Fibroblast of pulmonary artery (primary cell): ENCODE measurements at regions not wholly inside any gene's neighbourhood (a gene's known extent, or its start where the extent isn't known, plus 50 kb on each side); places are given as distances from the start of the nearest gene placed in this dataset.

ENCODE experiments used
- DNase-seq: peaks from one replicate; pipeline ENCODE4 v3.0.0-alpha.2; 2010; ENCODE audit warnings: low read depth
- H3K4me3 ChIP-seq: replicated peaks from 2 replicates; pipeline ENCODE4 v1.5.1; 2011; ENCODE audit warnings: low read depth, mild to moderate bottlenecking, control low read depth, low read length, moderate library complexity
- TF ChIP-seq, protein P1 (sequence below): IDR thresholded peaks from 2 replicates; pipeline ENCODE4 v1.5.1; 2011; ENCODE audit warnings: mild to moderate bottlenecking, control low read depth, low read length, inconsistent platforms; ENCODE audit errors: missing control alignments

DNA sequence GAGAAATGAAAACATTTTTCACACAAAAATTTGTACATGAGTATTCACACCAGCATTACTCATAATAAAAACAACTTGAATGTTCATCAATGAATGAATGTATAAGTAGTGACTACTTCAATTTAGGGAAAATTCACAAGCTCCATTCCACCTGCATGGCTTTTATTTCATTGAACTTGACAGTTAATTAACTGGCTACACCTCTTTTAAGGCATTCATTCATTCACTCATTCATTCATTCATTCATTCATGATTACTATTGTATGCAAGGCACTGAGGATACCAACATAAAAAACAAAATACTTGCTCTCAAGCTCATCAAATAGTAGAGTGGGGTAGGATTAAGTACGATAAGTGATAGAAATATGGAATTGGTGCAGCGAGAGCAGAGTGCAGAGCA is 198.3 kb upstream of the DLGAP1 start:
- H3K4me3 ChIP-seq, result no peak overlapping the region
- no peak for DNase-seq
- TF ChIP-seq, protein P1, sequence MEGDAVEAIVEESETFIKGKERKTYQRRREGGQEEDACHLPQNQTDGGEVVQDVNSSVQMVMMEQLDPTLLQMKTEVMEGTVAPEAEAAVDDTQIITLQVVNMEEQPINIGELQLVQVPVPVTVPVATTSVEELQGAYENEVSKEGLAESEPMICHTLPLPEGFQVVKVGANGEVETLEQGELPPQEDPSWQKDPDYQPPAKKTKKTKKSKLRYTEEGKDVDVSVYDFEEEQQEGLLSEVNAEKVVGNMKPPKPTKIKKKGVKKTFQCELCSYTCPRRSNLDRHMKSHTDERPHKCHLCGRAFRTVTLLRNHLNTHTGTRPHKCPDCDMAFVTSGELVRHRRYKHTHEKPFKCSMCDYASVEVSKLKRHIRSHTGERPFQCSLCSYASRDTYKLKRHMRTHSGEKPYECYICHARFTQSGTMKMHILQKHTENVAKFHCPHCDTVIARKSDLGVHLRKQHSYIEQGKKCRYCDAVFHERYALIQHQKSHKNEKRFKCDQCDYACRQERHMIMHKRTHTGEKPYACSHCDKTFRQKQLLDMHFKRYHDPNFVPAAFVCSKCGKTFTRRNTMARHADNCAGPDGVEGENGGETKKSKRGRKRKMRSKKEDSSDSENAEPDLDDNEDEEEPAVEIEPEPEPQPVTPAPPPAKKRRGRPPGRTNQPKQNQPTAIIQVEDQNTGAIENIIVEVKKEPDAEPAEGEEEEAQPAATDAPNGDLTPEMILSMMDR, result no peak

DNA sequence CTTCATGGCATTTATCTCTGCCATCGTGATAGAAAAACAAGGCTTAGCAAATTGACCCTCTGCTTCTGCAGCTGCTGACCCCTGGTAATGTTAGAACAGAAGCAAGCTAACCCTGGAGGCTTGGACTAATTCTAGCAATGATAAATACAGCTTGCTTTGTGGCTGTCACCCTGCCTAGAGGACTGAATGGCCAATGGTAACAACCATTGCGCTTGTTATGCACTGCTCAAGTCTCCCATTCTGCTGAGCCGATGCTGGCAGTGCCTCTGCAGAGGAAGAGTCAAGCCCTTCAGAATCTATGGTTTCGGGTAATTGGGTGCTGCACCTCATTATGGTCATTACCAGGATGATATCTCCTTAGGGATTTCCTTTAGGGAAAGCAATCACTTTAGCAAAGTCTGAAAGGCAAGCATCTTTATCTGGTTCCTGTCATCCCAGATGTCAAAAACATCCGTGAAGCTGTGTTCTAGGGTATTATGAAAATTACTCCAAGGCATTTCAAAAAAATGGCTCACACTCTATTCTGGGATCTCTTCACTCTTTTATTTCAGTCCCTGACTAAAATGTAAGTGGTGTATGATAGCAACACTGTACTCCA is 186.8 kb upstream of the DLGAP1 start:
- TF ChIP-seq, protein P1, result no peak
- H3K4me3 ChIP-seq, result no peak overlapping the region
- DNase-seq, result no peak

DNA sequence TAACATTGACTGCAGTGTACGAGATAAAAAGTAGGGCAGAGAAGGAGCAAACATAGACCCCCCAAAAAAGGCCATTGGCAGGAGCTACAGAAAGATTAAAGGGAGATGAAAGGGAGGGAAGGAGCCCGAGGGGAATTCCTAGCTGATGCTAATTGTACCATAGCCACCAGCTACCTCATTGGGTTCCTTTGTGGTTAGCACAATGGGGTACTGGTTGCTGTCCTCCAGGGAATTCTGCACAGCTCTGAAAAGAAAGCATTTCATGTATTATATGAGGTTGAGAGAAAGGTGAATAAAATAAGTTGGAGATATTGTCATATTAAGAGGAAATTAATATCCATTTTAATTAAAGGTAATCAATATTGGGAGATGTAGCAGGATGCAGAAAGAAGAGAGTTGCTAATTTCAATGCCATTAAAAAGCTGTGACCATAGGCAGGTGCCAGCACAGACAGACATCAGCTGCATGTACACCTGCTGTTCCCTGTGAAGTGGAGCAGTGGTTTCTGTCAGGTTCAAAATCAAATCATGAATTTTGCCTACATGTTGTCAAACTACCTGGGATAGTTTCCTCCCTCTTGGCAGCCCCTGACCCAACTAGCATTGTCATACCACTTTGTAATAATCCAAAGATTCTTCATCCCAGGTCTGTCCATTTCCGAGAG is 185.4 kb upstream of the DLGAP1 start:
- H3K4me3 ChIP-seq, result no peak overlapping the region
- DNase-seq, result no peak
- TF ChIP-seq, protein P1, result no peak

DNA sequence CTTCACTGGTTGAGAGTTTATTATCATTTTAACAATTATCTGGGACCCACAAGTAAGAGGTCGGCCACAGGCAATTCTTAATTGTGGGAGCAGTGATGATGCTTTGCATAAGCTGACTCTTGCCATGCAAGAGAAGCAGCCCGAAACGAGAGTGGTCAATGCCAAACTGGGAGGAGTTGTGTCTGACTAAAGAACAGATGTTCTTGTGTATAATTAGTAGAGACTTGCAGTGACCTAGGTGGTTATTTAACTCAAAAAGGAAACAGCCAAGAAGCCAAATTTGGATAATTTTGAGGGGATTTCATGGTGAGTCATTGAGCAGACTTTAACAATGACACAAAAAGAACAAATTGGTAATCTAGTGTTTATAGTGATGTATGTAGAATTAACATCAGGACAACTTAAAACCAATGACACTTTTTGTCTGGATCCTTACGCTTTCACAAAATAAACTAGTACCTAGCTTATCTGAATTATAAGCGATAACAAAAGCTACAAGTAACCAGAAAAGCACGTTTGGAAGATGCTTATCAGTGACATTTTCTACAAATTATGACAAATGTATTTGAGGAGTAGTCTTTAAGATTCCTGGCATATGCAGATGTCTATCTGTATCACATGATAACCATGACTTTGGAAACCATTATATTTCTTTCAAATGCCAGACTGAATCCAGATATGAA is 184.7 kb upstream of the DLGAP1 start:
- DNase-seq, result no peak
- H3K4me3 ChIP-seq, result no peak overlapping the region
- TF ChIP-seq, protein P1, result no peak

DNA sequence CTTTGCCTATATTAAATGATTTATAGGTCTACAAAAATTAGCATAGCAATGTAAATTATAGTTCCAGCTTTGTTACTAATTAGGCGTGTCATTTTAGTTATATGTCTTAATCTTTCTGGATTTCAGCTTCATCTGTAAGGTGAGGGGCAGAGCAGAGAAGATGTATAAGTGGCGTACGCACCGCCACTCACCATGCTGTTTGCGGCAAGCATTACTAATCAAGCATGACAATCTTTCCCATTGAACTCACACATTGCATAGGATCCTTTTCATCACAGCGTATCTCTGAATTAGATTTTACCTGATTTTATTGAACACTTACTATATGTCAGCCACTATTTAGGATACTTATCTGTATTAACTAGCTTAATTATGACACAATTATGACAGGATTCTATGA is 183.6 kb upstream of the DLGAP1 start:
- TF ChIP-seq, protein P1, result no peak
- H3K4me3 ChIP-seq, result no peak overlapping the region
- no peak for DNase-seq

DNA sequence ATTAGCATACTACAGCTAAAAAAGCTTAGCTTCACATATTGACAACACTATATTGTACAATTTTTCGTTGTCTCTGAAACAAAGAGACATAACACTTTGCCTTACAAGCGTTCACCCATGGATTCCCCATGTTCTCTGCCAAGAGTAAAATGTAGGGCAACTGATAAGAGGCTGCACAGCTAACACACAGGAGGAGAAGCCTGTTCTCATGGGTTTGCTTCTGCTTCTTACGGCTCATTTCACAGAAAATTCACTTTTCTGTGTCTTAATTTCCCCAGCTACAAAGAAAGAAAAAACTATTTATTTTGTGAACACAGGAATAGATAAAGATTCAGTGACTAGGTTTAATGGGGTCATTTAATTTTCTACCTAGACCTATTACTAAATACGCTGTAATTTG is 182.8 kb upstream of the DLGAP1 start:
- TF ChIP-seq, protein P1, result no peak
- DNase-seq, result no peak
- H3K4me3 ChIP-seq, result no peak overlapping the region
